ENCODE measurements at regions not wholly inside any gene's neighbourhood (a gene's known extent, or its start where the extent isn't known, plus 50 kb on each side); places are given as distances from the start of the nearest gene placed in this dataset.

DNA sequence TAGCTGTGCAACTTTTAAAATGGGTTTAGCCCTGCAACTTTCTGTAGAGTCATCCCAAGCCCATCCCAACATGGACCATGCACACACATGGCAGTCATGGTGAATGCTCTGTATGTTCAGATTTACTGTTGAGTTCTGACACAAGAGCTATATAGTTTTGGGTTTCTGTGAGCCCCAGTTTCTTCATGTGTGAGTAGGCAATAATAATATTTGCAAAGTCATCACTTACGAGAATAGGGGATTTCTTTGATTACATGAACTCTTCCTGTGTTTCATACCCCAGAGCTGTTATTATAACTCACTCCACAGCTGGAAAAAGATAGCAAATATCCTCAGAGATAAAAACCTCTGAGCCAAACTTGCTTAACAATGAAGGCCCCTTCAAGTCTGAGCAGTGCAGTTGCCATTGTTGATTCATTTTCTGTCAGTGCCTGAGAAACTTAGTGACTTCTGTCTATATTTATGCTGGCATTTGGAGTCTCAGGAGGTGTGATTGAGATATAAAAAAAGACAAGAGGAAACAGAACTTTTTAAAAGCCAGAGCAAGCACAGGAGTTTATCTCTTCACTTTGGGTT lies 767.9 kb upstream of the API5 start:
- H3K36me3 ChIP-seq (ENCODE audit: insufficient read depth, low read length): no peaks in the 10 kb centered on the region
- H3K9me3 ChIP-seq (ENCODE audit: insufficient read depth, low read length, severe bottlenecking): no peaks in the 10 kb centered on the region
- ATAC-seq (ENCODE audit: insufficient read depth, low read depth) (no peak), DNase-seq (no peak)
- no peak overlapping the region for H3K4me3 ChIP-seq (ENCODE audit: low read depth in 1 of 2, low read length in 2 of 2)
- no peak for TF ChIP-seq EZH2 (IDR thresholded peaks at IDR 0.05; ENCODE audit: borderline replicate concordance, low read depth, low read length, severe bottlenecking)
- TF ChIP-seq, protein P1, sequence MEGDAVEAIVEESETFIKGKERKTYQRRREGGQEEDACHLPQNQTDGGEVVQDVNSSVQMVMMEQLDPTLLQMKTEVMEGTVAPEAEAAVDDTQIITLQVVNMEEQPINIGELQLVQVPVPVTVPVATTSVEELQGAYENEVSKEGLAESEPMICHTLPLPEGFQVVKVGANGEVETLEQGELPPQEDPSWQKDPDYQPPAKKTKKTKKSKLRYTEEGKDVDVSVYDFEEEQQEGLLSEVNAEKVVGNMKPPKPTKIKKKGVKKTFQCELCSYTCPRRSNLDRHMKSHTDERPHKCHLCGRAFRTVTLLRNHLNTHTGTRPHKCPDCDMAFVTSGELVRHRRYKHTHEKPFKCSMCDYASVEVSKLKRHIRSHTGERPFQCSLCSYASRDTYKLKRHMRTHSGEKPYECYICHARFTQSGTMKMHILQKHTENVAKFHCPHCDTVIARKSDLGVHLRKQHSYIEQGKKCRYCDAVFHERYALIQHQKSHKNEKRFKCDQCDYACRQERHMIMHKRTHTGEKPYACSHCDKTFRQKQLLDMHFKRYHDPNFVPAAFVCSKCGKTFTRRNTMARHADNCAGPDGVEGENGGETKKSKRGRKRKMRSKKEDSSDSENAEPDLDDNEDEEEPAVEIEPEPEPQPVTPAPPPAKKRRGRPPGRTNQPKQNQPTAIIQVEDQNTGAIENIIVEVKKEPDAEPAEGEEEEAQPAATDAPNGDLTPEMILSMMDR (IDR thresholded peaks at IDR 0.05; ENCODE audit: borderline replicate concordance, extremely low read depth, low read length, poor library complexity, severe bottlenecking): no peak
- H3K9ac ChIP-seq (ENCODE audit: low read depth, low read length): no peak overlapping the region
- H3K27me3 ChIP-seq (ENCODE audit: insufficient read depth, low read length, poor library complexity): no peaks in the 10 kb centered on the region
- H4K20me1 ChIP-seq (ENCODE audit: insufficient read depth, low read length): no peaks in the 10 kb centered on the region
- no peak overlapping the region for H3K4me2 ChIP-seq (ENCODE audit: insufficient read depth, low read length)
- H3K79me2 ChIP-seq (ENCODE audit: insufficient read depth, low read length): no peaks in the 10 kb centered on the region
- no peaks in the 10 kb centered on the region for H3K4me1 ChIP-seq (ENCODE audit: insufficient read depth, low read length)
- no peak overlapping the region for H2AFZ ChIP-seq (ENCODE audit: low read depth, low read length)
- no peak overlapping the region for H3K27ac ChIP-seq (ENCODE audit: low read length)

DNA sequence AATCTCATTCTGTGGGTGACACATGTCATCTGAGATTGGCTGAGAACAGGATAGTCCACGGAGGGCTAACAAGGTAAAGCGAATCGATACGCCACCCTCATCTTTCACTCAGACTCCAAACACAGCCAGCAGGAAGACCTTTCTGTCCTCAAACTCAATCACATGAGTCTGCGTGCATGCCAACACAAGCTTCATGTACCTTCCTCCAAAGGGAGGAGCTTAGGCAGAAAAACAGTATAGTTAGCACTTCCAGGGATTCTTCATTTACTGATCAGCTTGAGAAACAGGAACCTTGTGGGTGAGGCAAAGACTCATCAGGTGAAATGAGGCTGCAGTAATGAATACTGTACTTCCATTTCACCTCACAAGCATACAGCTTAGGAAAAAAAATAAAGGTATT lies 767.1 kb upstream of the API5 start:
- no peak overlapping the region for H3K27ac ChIP-seq (ENCODE audit: low read length)
- DNase-seq: no peak
- no peaks in the 10 kb centered on the region for H3K4me1 ChIP-seq (ENCODE audit: insufficient read depth, low read length)
- H3K4me2 ChIP-seq (ENCODE audit: insufficient read depth, low read length): no peak overlapping the region
- no peaks in the 10 kb centered on the region for H3K36me3 ChIP-seq (ENCODE audit: insufficient read depth, low read length)
- no peak for ATAC-seq (ENCODE audit: insufficient read depth, low read depth)
- no peaks in the 10 kb centered on the region for H3K79me2 ChIP-seq (ENCODE audit: insufficient read depth, low read length)
- no peak overlapping the region for H2AFZ ChIP-seq (ENCODE audit: low read depth, low read length)
- no peak overlapping the region for H3K9ac ChIP-seq (ENCODE audit: low read depth, low read length)
- H4K20me1 ChIP-seq (ENCODE audit: insufficient read depth, low read length): no peaks in the 10 kb centered on the region
- TF ChIP-seq, protein P1 (IDR thresholded peaks at IDR 0.05; ENCODE audit: borderline replicate concordance, extremely low read depth, low read length, poor library complexity, severe bottlenecking): no peak
- no peak for TF ChIP-seq EZH2 (IDR thresholded peaks at IDR 0.05; ENCODE audit: borderline replicate concordance, low read depth, low read length, severe bottlenecking)
- no peaks in the 10 kb centered on the region for H3K27me3 ChIP-seq (ENCODE audit: insufficient read depth, low read length, poor library complexity)
- H3K4me3 ChIP-seq (ENCODE audit: low read depth in 1 of 2, low read length in 2 of 2): no peak overlapping the region
- H3K9me3 ChIP-seq (ENCODE audit: insufficient read depth, low read length, severe bottlenecking): no peaks in the 10 kb centered on the region

DNA sequence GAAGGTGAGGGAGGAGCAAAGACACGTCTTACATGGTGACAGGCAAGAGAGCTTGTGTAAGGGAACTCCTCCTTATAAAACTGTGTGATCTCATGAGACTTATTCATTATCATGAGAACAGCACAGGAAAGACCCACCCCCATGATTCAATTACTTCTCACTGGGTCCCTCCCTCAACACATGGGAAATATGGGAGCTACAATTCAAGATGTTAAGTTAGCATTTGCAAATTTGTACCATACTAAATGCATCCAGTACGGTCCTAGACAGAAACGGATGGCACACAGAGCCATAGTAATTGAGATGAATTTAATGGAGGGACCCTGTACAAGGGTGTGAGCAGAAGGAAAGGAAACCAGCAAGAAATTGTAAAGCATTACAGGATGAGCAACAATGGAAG lies 765.8 kb upstream of the API5 start:
- H2AFZ ChIP-seq (ENCODE audit: low read depth, low read length): no peak overlapping the region
- H3K27me3 ChIP-seq (ENCODE audit: insufficient read depth, low read length, poor library complexity): no peaks in the 10 kb centered on the region
- H3K4me3 ChIP-seq (ENCODE audit: low read depth in 1 of 2, low read length in 2 of 2): no peak overlapping the region
- DNase-seq (no peak), ATAC-seq (ENCODE audit: insufficient read depth, low read depth) (no peak)
- H3K27ac ChIP-seq (ENCODE audit: low read length): no peak overlapping the region
- H3K4me2 ChIP-seq (ENCODE audit: insufficient read depth, low read length): no peak overlapping the region
- H4K20me1 ChIP-seq (ENCODE audit: insufficient read depth, low read length): no peaks in the 10 kb centered on the region
- H3K36me3 ChIP-seq (ENCODE audit: insufficient read depth, low read length): no peaks in the 10 kb centered on the region
- TF ChIP-seq, protein P1 (IDR thresholded peaks at IDR 0.05; ENCODE audit: borderline replicate concordance, extremely low read depth, low read length, poor library complexity, severe bottlenecking): no peak
- no peak for TF ChIP-seq EZH2 (IDR thresholded peaks at IDR 0.05; ENCODE audit: borderline replicate concordance, low read depth, low read length, severe bottlenecking)
- no peak overlapping the region for H3K9ac ChIP-seq (ENCODE audit: low read depth, low read length)
- no peaks in the 10 kb centered on the region for H3K79me2 ChIP-seq (ENCODE audit: insufficient read depth, low read length)
- no peaks in the 10 kb centered on the region for H3K4me1 ChIP-seq (ENCODE audit: insufficient read depth, low read length)
- H3K9me3 ChIP-seq (ENCODE audit: insufficient read depth, low read length, severe bottlenecking): no peaks in the 10 kb centered on the region

DNA sequence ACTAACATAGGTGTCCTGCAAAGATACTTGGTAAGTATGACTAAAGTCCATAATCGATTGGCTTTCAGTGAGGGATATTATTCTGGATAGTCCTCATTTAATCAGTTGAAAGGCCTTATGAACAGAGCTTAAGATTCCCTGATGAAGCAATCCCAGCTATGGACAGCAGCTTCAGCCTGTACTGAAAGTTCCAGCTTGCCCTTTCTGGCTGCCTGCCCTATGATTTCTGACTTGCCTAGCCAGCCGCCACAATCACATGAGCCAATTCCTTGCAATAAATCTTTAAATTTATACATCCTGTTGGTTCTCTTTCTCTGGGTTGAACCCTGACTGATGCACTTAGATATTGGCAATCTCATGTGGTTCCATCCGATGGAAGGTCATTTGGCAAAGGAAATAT lies 759.0 kb upstream of the API5 start:
- Histone ChIP-seq H3K27ac (ENCODE audit: low read length) (no peak overlapping the region), H3K4me2 (ENCODE audit: insufficient read depth, low read length) (no peak overlapping the region)
- no peak for ATAC-seq (ENCODE audit: insufficient read depth, low read depth)

More for the DNA sequence above, 759.0 kb upstream of the API5 start:
- TF ChIP-seq, protein P1 (IDR thresholded peaks at IDR 0.05; ENCODE audit: borderline replicate concordance, extremely low read depth, low read length, poor library complexity, severe bottlenecking): no peak
- TF ChIP-seq EZH2 (IDR thresholded peaks at IDR 0.05; ENCODE audit: borderline replicate concordance, low read depth, low read length, severe bottlenecking): no peak
- H4K20me1 ChIP-seq (ENCODE audit: insufficient read depth, low read length): no peaks in the 10 kb centered on the region
- no peaks in the 10 kb centered on the region for H3K36me3 ChIP-seq (ENCODE audit: insufficient read depth, low read length)
- DNase-seq: no peak
- H3K4me3 ChIP-seq (ENCODE audit: low read depth in 1 of 2, low read length in 2 of 2): no peak overlapping the region
- H3K9ac ChIP-seq (ENCODE audit: low read depth, low read length): no peak overlapping the region
- H3K4me1 ChIP-seq (ENCODE audit: insufficient read depth, low read length): no peaks in the 10 kb centered on the region
- no peak overlapping the region for H2AFZ ChIP-seq (ENCODE audit: low read depth, low read length)
- H3K9me3 ChIP-seq (ENCODE audit: insufficient read depth, low read length, severe bottlenecking): no peaks in the 10 kb centered on the region
- no peaks in the 10 kb centered on the region for H3K79me2 ChIP-seq (ENCODE audit: insufficient read depth, low read length)
- H3K27me3 ChIP-seq (ENCODE audit: insufficient read depth, low read length, poor library complexity): no peaks in the 10 kb centered on the region

Data from DND-41 (cell line).